Mucosa of rectum (tissue), 2 donors: ENCODE measurements at regions not wholly inside any gene's neighbourhood (a gene's known extent, or its start where the extent isn't known, plus 50 kb on each side); places are given as distances from the start of the nearest gene placed in this dataset.

Experiments used
- H3K27ac ChIP-seq, 2 donors: one replicate each; pipeline ENCODE4 v1.7.0; 2013; ENCODE audit warnings: inconsistent platforms in 2 of 2, low read depth in 2 of 2, low read length in 2 of 2
- H3K27me3 ChIP-seq, 2 donors: one replicate each; pipeline ENCODE4 v1.7.0; 2013; ENCODE audit warnings: low read length in 2 of 2; ENCODE audit not compliant: control insufficient read depth in 2 of 2, insufficient read depth in 2 of 2
- H3K36me3 ChIP-seq, 2 donors: one replicate each; pipeline ENCODE4 v1.7.0; 2013; ENCODE audit warnings: low read length in 2 of 2; ENCODE audit not compliant: control insufficient read depth in 2 of 2, insufficient read depth in 2 of 2
- H3K4me1 ChIP-seq, 2 donors: one replicate each; pipeline ENCODE4 v1.7.0; 2013; ENCODE audit warnings: low read length in 2 of 2, mild to moderate bottlenecking in 1 of 2; ENCODE audit not compliant: control insufficient read depth in 2 of 2, insufficient read depth in 2 of 2
- H3K4me3 ChIP-seq, 2 donors: one replicate each; pipeline ENCODE4 v1.7.0; 2013; ENCODE audit warnings: low read length in 2 of 2
- H3K9ac ChIP-seq, 2 donors: one replicate each; pipeline ENCODE4 v1.7.0; 2013; ENCODE audit warnings: low read length in 2 of 2, low read depth in 1 of 2, mild to moderate bottlenecking in 1 of 2
- H3K9me3 ChIP-seq, 2 donors: one replicate each; pipeline ENCODE4 v1.7.0; 2013; ENCODE audit warnings: low read length in 2 of 2; ENCODE audit not compliant: control insufficient read depth in 2 of 2
- donor health status: healthy.
- donor health status: Normal muscosa, but diverticular disease.

DNA sequence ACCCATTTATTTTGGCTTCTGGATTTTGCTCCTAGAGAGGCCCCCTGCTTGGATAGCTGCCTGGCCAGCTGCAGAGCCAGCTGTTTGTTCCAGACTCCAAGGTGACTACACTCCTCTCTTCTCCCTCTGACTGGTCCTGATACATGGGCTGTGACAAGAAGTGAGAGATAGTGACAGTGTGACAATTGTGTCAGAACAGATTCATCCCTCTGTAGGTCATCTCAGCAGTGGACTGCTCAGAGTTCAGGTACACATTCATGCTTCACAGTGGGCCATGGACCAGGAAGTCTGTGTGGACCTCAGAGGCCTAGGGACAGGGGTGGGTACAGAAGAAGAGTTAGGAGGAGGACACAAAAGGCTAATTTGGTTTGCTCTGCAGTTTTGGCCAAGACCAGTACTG, 188.2 kb upstream of the MKLN1 start:
- Histone ChIP-seq H3K4me1 (no peaks in the 10 kb centered on the region), H3K4me3 (no peak overlapping the region), H3K36me3 (no peaks in the 10 kb centered on the region), H3K27ac (no peak overlapping the region), H3K9ac (no peak overlapping the region), H3K27me3 (no peaks in the 10 kb centered on the region), H3K9me3 (no peaks in the 10 kb centered on the region)

DNA sequence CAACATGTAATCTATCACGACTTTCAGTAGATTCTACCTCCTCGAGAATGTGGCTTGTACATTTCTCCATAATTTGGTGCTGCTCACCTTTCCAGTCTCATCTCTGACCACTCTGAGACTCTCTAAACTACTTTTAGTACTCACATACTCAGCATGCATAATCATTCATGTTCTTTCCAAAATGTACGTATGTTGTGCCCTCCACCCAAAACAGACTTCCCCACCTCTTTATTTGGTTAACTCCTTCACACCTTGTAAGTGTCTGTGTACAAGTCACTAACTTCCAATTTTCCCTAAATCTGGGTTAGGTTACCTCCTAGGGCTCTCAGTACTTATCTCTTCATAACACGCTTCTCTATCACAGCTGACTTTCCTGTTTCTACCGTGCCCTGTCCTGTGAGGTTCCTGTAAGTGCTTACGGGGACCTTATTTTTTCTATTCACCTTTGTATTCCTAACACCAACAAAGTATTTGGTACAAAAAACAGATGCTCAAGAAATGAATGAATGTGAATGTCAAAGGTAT, 186.2 kb upstream of the MKLN1 start:
- Histone ChIP-seq H3K9me3 (no peaks in the 10 kb centered on the region), H3K4me3 (no peak overlapping the region), H3K9ac (no peak overlapping the region), H3K27me3 (no peaks in the 10 kb centered on the region), H3K27ac (no peak overlapping the region), H3K4me1 (no peaks in the 10 kb centered on the region), H3K36me3 (no peaks in the 10 kb centered on the region)

DNA sequence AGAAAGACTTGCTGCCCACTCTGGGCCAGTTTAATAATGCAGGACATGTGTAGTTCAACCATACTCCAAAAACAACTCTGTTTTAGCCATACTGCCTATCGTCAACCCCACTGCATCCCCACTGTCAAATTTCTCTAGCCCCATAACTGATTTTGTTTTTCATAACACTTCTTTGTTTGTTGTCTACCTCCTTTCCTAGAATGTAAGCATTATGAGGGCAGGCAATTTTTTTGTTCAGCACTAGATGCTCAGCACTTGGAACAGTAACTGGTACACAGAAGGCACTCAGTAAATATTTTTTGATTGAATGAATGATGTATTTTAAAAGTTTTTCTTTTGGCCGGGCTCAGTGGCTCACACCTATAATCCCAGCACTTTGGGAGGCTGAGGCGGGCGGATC, 183.8 kb upstream of the MKLN1 start:
- Histone ChIP-seq H3K4me1 (no peaks in the 10 kb centered on the region), H3K4me3 (no peak overlapping the region), H3K9ac (no peak overlapping the region), H3K27ac (no peak overlapping the region), H3K36me3 (no peaks in the 10 kb centered on the region), H3K9me3 (no peaks in the 10 kb centered on the region), H3K27me3 (no peaks in the 10 kb centered on the region)

DNA sequence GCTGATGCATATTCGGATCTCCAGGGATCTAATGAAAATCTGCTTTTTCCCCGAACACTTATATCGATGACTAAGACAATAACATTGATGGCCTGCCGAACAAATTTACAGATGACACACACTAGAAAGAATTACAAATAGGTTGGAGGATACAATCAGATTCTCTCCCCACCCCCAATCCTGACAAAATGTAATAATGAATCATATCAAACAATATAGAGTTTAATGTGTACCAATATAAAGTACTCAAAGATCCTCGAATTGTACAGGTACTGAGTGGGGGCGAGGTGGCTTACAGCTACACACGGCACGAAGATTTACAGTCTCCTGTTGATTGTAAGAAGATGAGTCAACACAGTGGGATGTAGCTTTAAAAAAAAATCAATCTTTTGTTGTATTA, 182.7 kb upstream of the MKLN1 start:
- no peaks in the 10 kb centered on the region for H3K9me3 ChIP-seq
- H3K27ac ChIP-seq = no peak overlapping the region
- no peaks in the 10 kb centered on the region for H3K27me3 ChIP-seq

DNA sequence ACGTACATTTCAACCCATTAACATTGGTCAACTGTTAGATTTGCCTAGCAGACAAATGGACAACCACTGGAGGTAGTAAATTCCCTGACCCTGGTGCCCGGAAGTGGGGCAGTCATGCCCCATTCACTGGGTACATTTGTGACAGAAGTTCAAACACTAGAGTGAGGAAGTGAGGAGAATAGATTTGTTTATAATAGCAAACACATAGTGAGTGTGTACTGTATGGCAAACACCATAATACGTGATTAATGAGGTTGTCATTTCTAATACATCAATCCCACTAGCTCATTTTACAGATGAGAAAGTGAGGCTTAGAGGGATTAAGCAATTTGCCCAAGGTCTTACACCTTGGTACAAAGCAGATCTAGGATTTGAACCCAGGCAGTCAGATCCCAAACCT, 181.9 kb upstream of the MKLN1 start:
- no peaks in the 10 kb centered on the region for H3K9me3 ChIP-seq
- no peaks in the 10 kb centered on the region for H3K36me3 ChIP-seq
- H3K9ac ChIP-seq = no peak overlapping the region
- H3K27ac ChIP-seq = no peak overlapping the region
- no peaks in the 10 kb centered on the region for H3K27me3 ChIP-seq
- no peaks in the 10 kb centered on the region for H3K4me1 ChIP-seq
- H3K4me3 ChIP-seq = no peak overlapping the region

More for the DNA sequence above, 182.7 kb upstream of the MKLN1 start:
- no peaks in the 10 kb centered on the region for H3K36me3 ChIP-seq
- no peaks in the 10 kb centered on the region for H3K4me1 ChIP-seq
- no peak overlapping the region for H3K4me3 ChIP-seq
- H3K9ac ChIP-seq = no peak overlapping the region

DNA sequence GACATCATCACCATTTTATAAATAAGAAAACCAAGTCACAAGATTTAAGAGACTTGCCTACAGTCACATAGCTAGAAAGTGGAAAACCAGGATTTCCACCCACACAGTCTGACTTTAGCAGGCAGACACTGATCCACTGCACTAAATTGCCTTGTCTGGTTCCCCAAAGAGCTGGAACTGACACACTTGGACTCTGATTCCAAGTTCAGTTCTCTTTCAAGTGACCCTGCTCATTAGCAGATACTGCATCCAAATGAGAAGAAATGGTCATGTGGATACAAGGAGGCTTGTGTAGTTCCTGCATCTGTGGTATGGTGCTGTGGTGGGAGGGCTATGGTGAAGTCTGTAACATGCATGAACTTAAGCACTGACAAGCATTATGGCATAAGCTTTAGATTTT, 180.1 kb upstream of the MKLN1 start:
- no peak overlapping the region for H3K27ac ChIP-seq
- H3K36me3 ChIP-seq = no peaks in the 10 kb centered on the region
- H3K4me1 ChIP-seq = no peaks in the 10 kb centered on the region
- no peak overlapping the region for H3K4me3 ChIP-seq
- no peaks in the 10 kb centered on the region for H3K9me3 ChIP-seq
- H3K9ac ChIP-seq = no peak overlapping the region
- H3K27me3 ChIP-seq = no peaks in the 10 kb centered on the region

DNA sequence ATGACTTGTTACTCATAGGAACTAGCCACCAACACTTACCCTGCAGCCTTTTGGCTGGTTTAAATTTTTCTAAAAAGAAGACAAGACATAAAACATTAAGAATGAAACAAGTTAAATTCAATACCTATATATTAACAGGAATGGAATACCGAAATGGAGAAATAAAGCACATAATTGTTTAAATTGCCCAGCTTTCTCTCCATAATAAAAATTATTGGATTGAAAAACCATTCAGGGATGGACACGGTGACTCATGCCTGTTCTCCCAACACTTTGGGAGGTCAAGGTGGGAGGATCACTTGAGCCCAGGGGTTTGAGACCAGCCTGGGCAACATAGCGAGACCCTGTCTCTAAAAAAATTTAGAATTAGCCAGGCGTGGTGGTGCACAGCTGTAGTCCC, 179.4 kb upstream of the MKLN1 start:
- Histone ChIP-seq H3K4me1 (no peaks in the 10 kb centered on the region), H3K27me3 (no peaks in the 10 kb centered on the region), H3K9ac (no peak overlapping the region), H3K27ac (no peak overlapping the region), H3K9me3 (no peaks in the 10 kb centered on the region), H3K36me3 (no peaks in the 10 kb centered on the region), H3K4me3 (no peak overlapping the region)

DNA sequence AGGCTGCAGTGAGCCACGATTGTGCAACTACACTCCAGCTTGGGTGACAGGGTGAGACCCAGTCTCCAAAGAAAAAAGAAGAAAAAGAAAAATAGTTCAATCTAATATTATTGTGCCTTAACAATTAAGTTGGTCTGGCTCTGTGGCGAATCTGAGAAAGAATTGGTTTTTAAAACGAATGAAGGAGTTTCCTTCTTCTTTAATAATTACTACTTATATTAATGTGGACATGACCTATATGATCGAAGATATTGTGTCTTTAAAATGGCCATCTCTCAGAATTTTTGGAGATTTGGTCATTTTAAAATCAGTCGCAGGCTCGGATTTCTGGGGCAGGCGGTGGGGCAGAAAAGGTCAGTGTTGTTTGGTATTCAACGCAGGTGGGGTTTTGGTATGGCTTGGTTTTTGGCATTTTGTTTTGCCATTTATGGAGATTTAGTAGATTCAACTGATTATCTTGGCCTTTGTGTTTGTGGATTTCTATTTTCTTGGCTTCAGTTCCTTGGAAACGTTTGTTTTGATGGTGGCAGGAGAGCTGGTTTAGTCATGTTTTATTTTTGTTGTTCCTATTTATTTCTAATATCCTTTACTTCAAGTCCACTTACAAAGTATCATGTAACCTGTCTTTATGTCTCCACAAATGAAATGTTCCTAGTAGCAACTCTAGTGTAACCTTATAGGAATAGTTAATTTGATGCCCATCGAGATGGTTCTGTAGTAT, 178.8 kb upstream of the MKLN1 start:
- Histone ChIP-seq H3K4me1 (no peaks in the 10 kb centered on the region), H3K4me3 (no peak overlapping the region), H3K27me3 (no peaks in the 10 kb centered on the region), H3K9ac (no peak overlapping the region), H3K36me3 (no peaks in the 10 kb centered on the region), H3K9me3 (no peaks in the 10 kb centered on the region), H3K27ac (no peak overlapping the region)

DNA sequence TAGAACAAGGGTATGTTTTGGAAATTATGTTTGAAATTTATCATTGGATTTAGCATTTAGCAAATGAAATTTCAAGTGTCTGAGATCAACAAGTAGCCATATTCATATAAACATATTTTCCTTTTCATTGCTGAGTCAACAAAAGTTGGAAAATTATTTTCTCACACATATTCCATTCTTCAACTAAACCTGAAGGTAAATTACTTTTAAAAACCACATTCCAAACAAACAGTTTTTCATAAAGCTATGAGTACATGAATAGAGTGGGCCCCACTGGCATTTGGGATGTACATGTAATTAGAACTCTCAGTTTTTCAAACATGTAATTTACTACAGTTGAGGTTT, 178.3 kb upstream of the MKLN1 start:
- Histone ChIP-seq H3K27ac (no peak overlapping the region), H3K27me3 (no peaks in the 10 kb centered on the region)

DNA sequence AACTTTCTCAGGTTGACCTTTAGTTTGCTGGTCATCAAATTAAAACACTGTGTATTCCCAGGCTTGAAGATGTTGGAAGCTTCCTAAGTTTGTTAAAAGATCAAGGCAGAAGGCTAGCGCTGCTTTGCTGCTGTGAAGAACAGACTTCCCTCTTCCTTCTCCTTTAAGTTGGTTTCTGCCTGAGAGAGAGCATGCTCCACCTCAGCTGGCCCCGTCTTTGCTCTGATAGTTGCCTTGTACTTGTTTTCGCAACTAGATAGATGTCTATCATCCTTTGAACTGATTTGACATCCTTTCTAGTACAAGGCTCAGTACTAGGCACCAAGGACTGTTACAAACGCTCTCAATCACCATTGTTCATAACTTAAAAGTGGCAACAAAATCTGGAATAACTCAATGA, 177.8 kb upstream of the MKLN1 start:
- H3K27me3 ChIP-seq = no peaks in the 10 kb centered on the region
- no peak overlapping the region for H3K27ac ChIP-seq
- no peak overlapping the region for H3K4me3 ChIP-seq
- H3K4me1 ChIP-seq = no peaks in the 10 kb centered on the region
- H3K36me3 ChIP-seq = no peaks in the 10 kb centered on the region
- no peaks in the 10 kb centered on the region for H3K9me3 ChIP-seq
- H3K9ac ChIP-seq = no peak overlapping the region

More for the DNA sequence above, 178.3 kb upstream of the MKLN1 start:
- Histone ChIP-seq H3K4me1 (no peaks in the 10 kb centered on the region), H3K4me3 (no peak overlapping the region), H3K36me3 (no peaks in the 10 kb centered on the region), H3K9me3 (no peaks in the 10 kb centered on the region), H3K9ac (no peak overlapping the region)
